Testis (tissue), 2 donors: ENCODE measurements at regions not wholly inside any gene's neighbourhood (a gene's known extent, or its start where the extent isn't known, plus 50 kb on each side); places are given as distances from the start of the nearest gene placed in this dataset.

Experiments
- POLR2A ChIP-seq: fragments of 450-650 bp; IDR thresholded peaks from one replicate; pipeline ENCODE4 v1.6.1; 2017; ENCODE audit warnings: antibody characterized with exemption, mild to moderate bottlenecking, moderate library complexity
- TF ChIP-seq, protein P1 (sequence below), 3 experiments: fragments of 450-650 bp in 2 of 3; fragments of 200-600 bp in 1 of 3; sonication (generic) in 1 of 3; IDR thresholded peaks; one replicate each; pipeline ENCODE4 v1.5.1; 2016 to 2019; ENCODE audit warnings: antibody characterized with exemption in 3 of 3, mild to moderate bottlenecking in 2 of 3, moderate library complexity in 1 of 3

DNA sequence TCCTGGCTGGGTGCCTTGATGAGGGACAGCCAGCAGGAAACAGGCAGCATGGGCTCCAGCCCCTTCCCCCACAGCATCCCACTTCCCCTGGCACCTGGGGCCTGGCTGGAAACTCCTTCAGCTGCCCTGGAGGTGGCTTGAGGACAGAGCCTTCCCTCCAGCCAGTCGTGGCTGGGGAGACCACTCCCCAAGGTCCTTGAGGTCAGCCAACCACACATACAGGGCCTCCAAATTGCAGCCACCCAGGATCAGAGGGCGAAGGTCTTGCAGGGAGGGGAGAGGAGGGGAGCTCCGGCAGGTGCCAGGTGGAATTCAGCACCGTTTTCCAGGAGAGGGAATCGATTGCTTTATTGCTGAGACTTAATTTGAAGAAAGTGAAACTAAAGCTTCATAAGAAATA, 280.4 kb downstream of the PBX3 start:
- TF ChIP-seq, protein P1, sequence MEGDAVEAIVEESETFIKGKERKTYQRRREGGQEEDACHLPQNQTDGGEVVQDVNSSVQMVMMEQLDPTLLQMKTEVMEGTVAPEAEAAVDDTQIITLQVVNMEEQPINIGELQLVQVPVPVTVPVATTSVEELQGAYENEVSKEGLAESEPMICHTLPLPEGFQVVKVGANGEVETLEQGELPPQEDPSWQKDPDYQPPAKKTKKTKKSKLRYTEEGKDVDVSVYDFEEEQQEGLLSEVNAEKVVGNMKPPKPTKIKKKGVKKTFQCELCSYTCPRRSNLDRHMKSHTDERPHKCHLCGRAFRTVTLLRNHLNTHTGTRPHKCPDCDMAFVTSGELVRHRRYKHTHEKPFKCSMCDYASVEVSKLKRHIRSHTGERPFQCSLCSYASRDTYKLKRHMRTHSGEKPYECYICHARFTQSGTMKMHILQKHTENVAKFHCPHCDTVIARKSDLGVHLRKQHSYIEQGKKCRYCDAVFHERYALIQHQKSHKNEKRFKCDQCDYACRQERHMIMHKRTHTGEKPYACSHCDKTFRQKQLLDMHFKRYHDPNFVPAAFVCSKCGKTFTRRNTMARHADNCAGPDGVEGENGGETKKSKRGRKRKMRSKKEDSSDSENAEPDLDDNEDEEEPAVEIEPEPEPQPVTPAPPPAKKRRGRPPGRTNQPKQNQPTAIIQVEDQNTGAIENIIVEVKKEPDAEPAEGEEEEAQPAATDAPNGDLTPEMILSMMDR (IDR thresholded peaks at IDR 0.05) = no peak
- TF ChIP-seq POLR2A = no peak
